ENCODE measurements at regions not wholly inside any gene's neighbourhood (a gene's known extent, or its start where the extent isn't known, plus 50 kb on each side); places are given as distances from the start of the nearest gene placed in this dataset.

- TF ChIP-seq CTCF (IDR thresholded peaks at IDR 0.05) (no peak), SIN3A (IDR thresholded peaks at IDR 0.05; ENCODE audit: borderline replicate concordance, insufficient read depth, low read depth, low read length) (no peak)
Observed at GRCh38 chr2:49621016-49621415, 466.7 kb upstream of the FSHR start.

Measured in Panc1 (cell line).